Heart left ventricle (tissue), 16 donors: ENCODE measurements at regions not wholly inside any gene's neighbourhood (a gene's known extent, or its start where the extent isn't known, plus 50 kb on each side); places are given as distances from the start of the nearest gene placed in this dataset.

Experiments used
- ATAC-seq, 4 donors: fragments of 200-7000 bp; cut with Tn5 transposase; one replicate each; pipeline ENCODE4 v1.9.1; 2020 to 2022; ENCODE audit warnings: moderate library complexity in 4 of 4, mild to moderate bottlenecking in 3 of 4, moderate number of reproducible peaks in 1 of 4
- DNase-seq, 5 donors: peaks; one replicate each; pipeline ENCODE4 v3.0.0-alpha.2; 2020
- H3K27ac ChIP-seq, 12 donors: fragments of 200-600 bp; sonication (generic) in 4 of 12; one replicate each; pipeline versions ENCODE4 v1.5.0 to v1.8.0; 2016 to 2022; ENCODE audit warnings: mild to moderate bottlenecking in 2 of 12
- H3K27me3 ChIP-seq, 9 donors: fragments of 200-600 bp; sonication (generic) in 2 of 9; one replicate each; pipeline versions ENCODE4 v1.5.1 to v1.8.0; 2016 to 2022; ENCODE audit warnings: mild to moderate bottlenecking in 3 of 9
- H3K36me3 ChIP-seq, 9 donors: fragments of 200-600 bp; sonication (generic) in 2 of 9; one replicate each; pipeline versions ENCODE4 v1.5.0 to v1.8.0; 2018 to 2022; ENCODE audit warnings: mild to moderate bottlenecking in 2 of 9
- H3K4me1 ChIP-seq, 12 donors: fragments of 200-600 bp; sonication (generic) in 4 of 12; one replicate each; pipeline versions ENCODE4 v1.5.0 to v1.8.0; 2016 to 2022; ENCODE audit warnings: mild to moderate bottlenecking in 3 of 12
- H3K4me3 ChIP-seq, 12 donors: fragments of 200-600 bp; sonication (generic) in 4 of 12; one replicate each; pipeline versions ENCODE4 v1.5.0 to v1.8.0; 2017 to 2022; ENCODE audit warnings: mild to moderate bottlenecking in 9 of 12, moderate library complexity in 4 of 12
- H3K9me3 ChIP-seq, 12 donors: fragments of 200-600 bp; sonication (generic) in 4 of 12; one replicate each; pipeline versions ENCODE4 v1.5.0 to v1.8.0; 2016 to 2022; ENCODE audit warnings: mild to moderate bottlenecking in 1 of 12
- POLR2A ChIP-seq, 2 donors: fragments of 450-650 bp; IDR thresholded peaks; one replicate each; pipeline ENCODE4 v1.6.1; 2017; ENCODE audit warnings: antibody characterized with exemption in 2 of 2, mild to moderate bottlenecking in 2 of 2, moderate library complexity in 2 of 2
- WGBS, 4 donors: extraction: QIAGEN DNeasy Blood & Tissue Kit in 2 of 4; methylation state at CpG; one replicate each; pipeline versions ENCODE4 v1.1.5 to v1.1.7; 2013 to 2018; 5-methylcytosine and 5-hydroxymethylcytosine counted together
- intact Hi-C, 10 donors: fragments of 100-400 bp; cut with DNase I; formaldehyde crosslinking; loops; one replicate each; pipeline versions ENCODE4 v1.11.1 to v1.14.2; 2022
- TF ChIP-seq, protein P1 (sequence below), 12 donors: fragments of 200-600 bp; sonication (generic) in 4 of 12; IDR thresholded peaks; one replicate each; pipeline versions ENCODE4 v1.5.0 to v1.8.0; 2018 to 2022; ENCODE audit warnings: antibody characterized with exemption in 12 of 12, mild to moderate bottlenecking in 5 of 12
- donor health status: ischemic (EF 13 %, LVEDD 7.1; RV severe dilation, severe dysfunction).
- donor health status: healthy with polysubstance abuse.
- donor health status: DM: no; HTN: yes; CAD: no.
- donor health status: DM: no; HTN: no; CAD: no.
- donor health status: ischemic (EF 25% LVEDD 6.9; RV normal size, moderate dysfunction).
- donor health status: ischemic (EF 25% LVEDD 5.7; RV mildly dilated, moderate dysfunction).
- donor health status: healthy.
- donor health status: DM: yes; HTN: yes; CAD: no.
- donor health status: ischemic (EF 35%, LVEDD 5.7; RV mildly dilated, moderate dysfunction).
- donor health status: nonischemic (EF 11% LVEDD 7.7; RV severe dilation, severe dysfunction).
- donor health status: DM: yes; HTN: yes; CAD: no.
- donor health status: PGD.
- donor health status: ischemic (EF 29% LVEDD 5.4; RV normal size, mild dysfunction).
- donor health status: nonischemic (EF 23%, LVEDD 6.1; RV moderate dilation, normal function).

DNA sequence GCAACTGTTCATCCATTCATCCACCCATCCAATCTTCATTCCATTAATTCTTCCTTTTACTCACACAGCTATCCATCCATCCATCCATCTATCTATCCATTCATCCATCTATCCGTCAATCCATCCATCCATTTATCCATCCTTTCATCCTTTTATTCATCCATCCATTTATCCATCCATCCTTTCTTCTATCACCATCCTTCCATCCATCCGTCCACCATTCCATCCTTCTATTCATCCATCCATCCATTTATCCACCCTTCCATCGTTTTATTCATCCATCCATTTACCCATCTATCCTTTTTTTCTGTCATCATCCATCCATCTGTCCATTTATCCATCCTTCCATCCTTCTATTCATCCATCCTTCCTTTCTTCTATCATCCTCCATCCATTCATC, 73.0 kb upstream of the FOXF1 start:
- no peaks in the 10 kb centered on the region for H3K4me1 ChIP-seq
- intact Hi-C loops, result no loop called here
- no peak for DNase-seq
- no peak overlapping the region for H3K27ac ChIP-seq
- H3K9me3 ChIP-seq, result no peaks in the 10 kb centered on the region
- TF ChIP-seq, protein P1, sequence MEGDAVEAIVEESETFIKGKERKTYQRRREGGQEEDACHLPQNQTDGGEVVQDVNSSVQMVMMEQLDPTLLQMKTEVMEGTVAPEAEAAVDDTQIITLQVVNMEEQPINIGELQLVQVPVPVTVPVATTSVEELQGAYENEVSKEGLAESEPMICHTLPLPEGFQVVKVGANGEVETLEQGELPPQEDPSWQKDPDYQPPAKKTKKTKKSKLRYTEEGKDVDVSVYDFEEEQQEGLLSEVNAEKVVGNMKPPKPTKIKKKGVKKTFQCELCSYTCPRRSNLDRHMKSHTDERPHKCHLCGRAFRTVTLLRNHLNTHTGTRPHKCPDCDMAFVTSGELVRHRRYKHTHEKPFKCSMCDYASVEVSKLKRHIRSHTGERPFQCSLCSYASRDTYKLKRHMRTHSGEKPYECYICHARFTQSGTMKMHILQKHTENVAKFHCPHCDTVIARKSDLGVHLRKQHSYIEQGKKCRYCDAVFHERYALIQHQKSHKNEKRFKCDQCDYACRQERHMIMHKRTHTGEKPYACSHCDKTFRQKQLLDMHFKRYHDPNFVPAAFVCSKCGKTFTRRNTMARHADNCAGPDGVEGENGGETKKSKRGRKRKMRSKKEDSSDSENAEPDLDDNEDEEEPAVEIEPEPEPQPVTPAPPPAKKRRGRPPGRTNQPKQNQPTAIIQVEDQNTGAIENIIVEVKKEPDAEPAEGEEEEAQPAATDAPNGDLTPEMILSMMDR (IDR thresholded peaks at IDR 0.05), result no peak
- TF ChIP-seq POLR2A (IDR thresholded peaks at IDR 0.05), result no peak
- peaks cover 0 to 25% (median 3%) of the 10 kb centered on the region in 9 donors for H3K27me3 ChIP-seq
- no peaks in the 10 kb centered on the region for H3K36me3 ChIP-seq
- no peak for ATAC-seq
- H3K4me3 ChIP-seq, result no peak overlapping the region
- 79 to 83% (median 82%) methylated on average over 3 of the region's 3 CpGs for WGBS, 4 donors

GRCh38 chr16:86442703-86443102, 67.6 kb upstream of the FOXF1 start:
- TF ChIP-seq POLR2A (IDR thresholded peaks at IDR 0.05), result no peak
- TF ChIP-seq, protein P1 (IDR thresholded peaks at IDR 0.05), result no peak
- ATAC-seq, result peak in 2 of 4 donors; percentile 35 to 45
- Histone ChIP-seq H3K4me3 (no peak overlapping the region), H3K27me3 (peaks cover 0 to 29% (median 3%) of the 10 kb centered on the region in 9 donors), H3K27ac (peak overlapping the region in 1 of 12 donors; percentile 63), H3K9me3 (peaks cover 0 to 8% (median 0%) of the 10 kb centered on the region in 12 donors), H3K4me1 (peaks cover 0 to 6% (median 0%) of the 10 kb centered on the region in 12 donors), H3K36me3 (no peaks in the 10 kb centered on the region)
- 66 to 73% (median 70%) methylated on average over 9 of the region's 9 CpGs for WGBS, 4 donors
- intact Hi-C loops, result no loop called here
- no peak for DNase-seq

GRCh38 chr16:86443508-86444147, 66.7 kb upstream of the FOXF1 start:
- H3K27ac ChIP-seq, result no peak overlapping the region
- no peak for DNase-seq
- intact Hi-C loops, result no loop called here
- ATAC-seq, result peak in 1 of 4 donors; percentile 17
- WGBS, 4 donors, result 78 to 89% (median 85%) methylated on average over 21 of the region's 21 CpGs
- no peak overlapping the region for H3K4me3 ChIP-seq
- peaks cover 0 to 29% (median 3%) of the 10 kb centered on the region in 9 donors for H3K27me3 ChIP-seq
- TF ChIP-seq POLR2A (IDR thresholded peaks at IDR 0.05), result no peak
- TF ChIP-seq, protein P1 (IDR thresholded peaks at IDR 0.05), result no peak
- H3K4me1 ChIP-seq, result peaks cover 0 to 6% (median 0%) of the 10 kb centered on the region in 12 donors
- peaks cover 0 to 8% (median 0%) of the 10 kb centered on the region in 12 donors for H3K9me3 ChIP-seq
- no peaks in the 10 kb centered on the region for H3K36me3 ChIP-seq

GRCh38 chr16:86444261-86444660, 66.1 kb upstream of the FOXF1 start:
- ATAC-seq (no peak), DNase-seq (no peak)
- intact Hi-C loops, result no loop called here
- H3K27me3 ChIP-seq, result peaks cover 0 to 29% (median 3%) of the 10 kb centered on the region in 9 donors
- H3K36me3 ChIP-seq, result no peaks in the 10 kb centered on the region
- H3K4me1 ChIP-seq, result peaks cover 0 to 6% (median 0%) of the 10 kb centered on the region in 12 donors
- H3K27ac ChIP-seq, result no peak overlapping the region
- WGBS, 4 donors, result 20 to 23% (median 22%) methylated on average over 11 to 17 of the region's 17 CpGs
- H3K4me3 ChIP-seq, result no peak overlapping the region
- TF ChIP-seq, protein P1 (IDR thresholded peaks at IDR 0.05), result no peak
- no peak for TF ChIP-seq POLR2A (IDR thresholded peaks at IDR 0.05)
- H3K9me3 ChIP-seq, result peaks cover 0 to 8% (median 0%) of the 10 kb centered on the region in 12 donors
